ENCODE measurements at regions not wholly inside any gene's neighbourhood (a gene's known extent, or its start where the extent isn't known, plus 50 kb on each side); places are given as distances from the start of the nearest gene placed in this dataset.

DNA sequence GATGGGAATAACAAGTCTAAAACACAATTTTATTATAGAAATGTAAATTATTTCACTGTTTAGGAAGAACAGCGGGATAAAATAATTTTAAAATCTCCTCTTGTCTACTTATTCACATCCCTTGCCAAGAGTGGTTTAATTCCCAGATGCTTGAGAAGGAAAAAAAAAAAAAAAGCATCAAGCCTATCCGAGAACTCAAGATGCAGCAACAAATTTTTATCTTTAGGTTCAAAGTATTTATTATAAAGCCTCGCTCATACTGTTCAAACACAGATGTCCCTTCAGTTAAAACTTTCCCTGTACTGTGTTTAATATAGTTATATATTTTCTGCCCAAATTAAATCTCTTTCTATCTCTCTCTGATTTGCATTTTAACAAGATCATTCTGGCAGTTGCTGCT lies 1615.8 kb downstream of the PLA2G4A start:
- no peak for DNase-seq (ENCODE audit: extremely low read depth, low read depth, low spot score)

DNA sequence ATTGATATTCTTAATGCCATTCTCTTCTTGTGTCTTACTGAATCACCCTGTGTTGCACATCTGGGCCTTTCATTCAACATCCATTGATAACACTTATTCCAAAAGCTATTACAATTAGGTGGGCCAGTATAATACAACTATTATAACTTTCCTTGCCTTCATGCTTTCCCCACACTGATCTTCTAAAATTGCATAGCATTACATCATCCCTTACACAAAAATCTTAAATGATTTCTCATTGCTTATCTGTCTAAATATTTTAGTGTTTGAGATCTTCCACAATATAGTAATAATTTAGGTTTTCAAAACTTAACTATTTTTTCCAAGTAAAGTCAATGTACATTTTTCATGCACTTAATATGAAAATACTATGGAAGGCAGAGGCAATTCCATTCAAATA lies 1634.1 kb downstream of the PLA2G4A start:
- DNase-seq (ENCODE audit: extremely low read depth, low read depth, low spot score) = no peak

DNA sequence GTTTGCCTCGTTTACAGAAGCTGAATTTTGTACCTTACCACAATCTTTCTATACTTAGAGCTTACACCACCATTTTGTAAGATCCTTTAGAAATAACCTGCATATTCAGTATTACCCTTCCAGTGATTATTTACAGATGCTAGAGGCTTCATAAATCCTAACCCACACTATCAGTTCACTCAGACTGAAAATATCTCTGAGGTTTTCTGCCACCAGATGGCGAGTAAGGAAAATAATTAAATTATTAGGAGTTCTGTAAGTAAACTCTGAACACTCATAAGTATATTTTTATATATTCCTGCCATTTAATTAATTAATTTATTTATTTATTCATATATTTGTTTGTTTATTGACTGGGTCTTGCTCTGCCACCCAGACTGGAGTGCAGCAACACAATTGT lies 1635.2 kb downstream of the PLA2G4A start:
- no peak for DNase-seq (ENCODE audit: extremely low read depth, low read depth, low spot score)

DNA sequence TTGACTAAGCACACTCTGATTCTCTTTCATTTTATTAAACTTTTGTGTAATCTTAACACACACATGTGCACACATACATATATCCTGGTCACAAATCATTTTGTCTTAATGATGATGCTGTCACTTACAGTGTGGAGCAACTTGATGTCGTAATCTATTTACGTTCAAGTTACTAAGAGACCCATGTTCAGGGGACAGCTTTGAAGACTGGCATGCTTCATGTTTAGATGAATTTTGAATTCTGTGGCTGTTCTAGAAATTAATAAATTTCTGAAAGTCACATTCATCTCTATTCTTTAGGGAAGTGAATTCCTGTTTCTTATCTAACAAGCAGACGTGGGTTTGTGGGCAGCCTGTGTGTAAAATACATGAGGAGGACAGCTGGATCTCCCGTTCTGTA lies 1637.8 kb downstream of the PLA2G4A start:
- no peak for DNase-seq (ENCODE audit: extremely low read depth, low read depth, low spot score)

DNA sequence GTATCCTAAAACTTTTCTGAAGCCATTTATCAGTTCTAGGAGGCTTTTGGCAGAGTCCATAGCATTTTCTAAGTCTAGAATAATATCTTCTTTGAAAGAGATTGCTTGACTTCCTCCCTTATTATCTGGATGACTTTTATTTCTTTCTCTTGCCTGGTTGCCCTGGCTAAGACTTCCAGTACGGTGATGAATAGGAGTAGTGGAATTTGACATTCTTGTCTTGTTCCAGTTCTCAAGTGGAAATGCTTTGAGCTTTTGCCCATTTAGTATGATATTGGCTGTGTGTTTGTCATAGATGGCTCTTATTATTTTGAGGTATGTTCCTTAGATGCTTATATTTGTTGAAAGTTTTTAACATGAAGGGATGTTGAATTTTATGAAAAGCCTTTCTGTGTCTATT lies 1647.9 kb downstream of the PLA2G4A start:
- no peak for DNase-seq (ENCODE audit: extremely low read depth, low read depth, low spot score)

DNA sequence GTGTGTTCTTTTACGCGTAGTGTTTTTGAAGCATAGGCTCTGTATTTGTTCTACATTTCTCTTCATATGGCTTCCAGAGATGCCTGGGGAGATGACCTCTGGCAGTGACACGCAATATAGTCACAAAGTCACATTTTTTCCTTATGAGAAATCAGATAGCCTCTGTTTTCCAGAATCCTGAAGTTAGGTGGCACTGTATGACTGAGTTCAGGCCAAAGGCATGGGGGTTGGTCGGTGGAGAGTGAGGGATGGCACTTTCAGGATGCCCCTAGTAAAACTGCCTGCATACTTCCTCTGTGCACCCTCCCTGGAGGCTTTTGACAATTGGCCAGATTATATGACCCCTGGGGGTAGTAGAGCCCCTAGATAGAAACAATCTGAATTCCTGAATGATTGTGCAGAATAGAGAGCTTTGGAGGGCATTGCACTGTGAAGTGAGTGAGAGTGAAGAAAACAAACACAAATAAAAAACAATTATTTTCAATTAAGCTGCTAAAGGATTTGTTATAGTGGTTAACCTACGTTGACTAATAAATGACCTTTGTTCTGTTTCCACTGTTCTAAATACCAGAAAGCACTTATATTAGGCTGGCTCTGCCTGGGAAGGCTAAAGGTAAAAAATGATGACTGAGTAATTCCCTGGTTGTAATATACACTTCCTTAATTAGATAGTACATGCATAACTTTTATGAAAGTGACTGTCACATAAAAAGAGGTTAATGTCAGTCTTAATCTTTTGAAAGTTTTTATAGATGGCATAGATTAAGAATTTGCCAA lies 1660.8 kb downstream of the PLA2G4A start:
- peak; percentile 4 for DNase-seq (ENCODE audit: extremely low read depth, low read depth, low spot score)

DNA sequence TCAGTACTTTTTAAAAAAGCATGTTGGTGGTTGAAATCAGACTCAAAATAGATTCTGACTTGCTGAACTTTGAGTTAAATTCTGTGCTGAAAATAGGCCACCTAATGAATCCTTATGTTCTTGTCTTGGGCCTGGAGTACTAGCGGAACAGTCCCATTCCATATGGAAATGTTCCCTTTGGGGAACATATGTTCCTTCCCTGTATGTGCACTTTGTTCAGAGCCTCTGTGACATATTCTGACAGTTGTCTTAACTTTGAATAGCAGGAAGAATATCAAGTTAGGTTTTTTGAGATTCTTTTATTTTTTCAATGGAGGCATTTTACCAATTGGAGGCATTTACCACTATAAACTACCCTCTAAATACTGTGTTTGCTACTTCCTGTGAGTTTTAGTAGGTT lies 1667.8 kb downstream of the PLA2G4A start:
- DNase-seq (ENCODE audit: extremely low read depth, low read depth, low spot score) = no peak

DNA sequence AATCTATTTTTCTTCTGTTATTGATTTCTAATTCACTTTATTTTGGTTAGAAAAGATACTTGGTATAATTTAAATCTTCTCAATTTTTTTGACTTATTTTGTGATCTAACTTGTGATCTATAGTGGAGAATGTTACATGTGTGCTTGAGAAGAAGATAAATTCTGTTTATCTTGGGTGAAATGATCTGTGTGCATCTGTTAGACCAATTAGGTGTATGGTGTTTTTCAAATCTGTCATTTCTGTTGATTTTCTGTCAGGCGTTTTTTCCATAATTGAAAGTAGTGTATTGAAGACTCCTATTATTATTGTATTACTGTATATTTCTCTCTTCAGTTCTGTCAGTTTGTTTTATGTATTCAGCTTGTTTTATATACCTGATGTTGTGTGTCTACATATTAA lies 1668.3 kb downstream of the PLA2G4A start:
- no peak for DNase-seq (ENCODE audit: extremely low read depth, low read depth, low spot score)

DNA sequence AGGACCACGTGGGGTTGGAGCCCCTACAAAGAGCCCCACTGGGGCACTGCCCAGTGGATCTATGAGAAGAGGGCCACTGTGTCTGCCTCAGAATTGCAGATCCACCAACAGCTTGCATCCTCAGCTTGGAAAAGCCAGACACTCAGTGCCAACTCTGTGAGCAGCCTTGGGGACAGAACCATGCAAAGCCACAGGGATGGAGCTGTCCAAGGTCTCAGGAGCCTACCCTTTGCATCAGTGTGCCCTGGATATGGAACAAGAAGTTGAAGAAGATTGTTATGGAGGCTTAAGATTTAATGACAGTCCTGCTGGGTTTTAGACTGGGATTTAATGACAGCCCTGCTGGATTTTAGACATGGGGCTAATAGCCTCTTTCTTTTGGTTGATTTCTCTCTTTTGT lies 1670.9 kb downstream of the PLA2G4A start:
- DNase-seq (ENCODE audit: extremely low read depth, low read depth, low spot score) = no peak

DNA sequence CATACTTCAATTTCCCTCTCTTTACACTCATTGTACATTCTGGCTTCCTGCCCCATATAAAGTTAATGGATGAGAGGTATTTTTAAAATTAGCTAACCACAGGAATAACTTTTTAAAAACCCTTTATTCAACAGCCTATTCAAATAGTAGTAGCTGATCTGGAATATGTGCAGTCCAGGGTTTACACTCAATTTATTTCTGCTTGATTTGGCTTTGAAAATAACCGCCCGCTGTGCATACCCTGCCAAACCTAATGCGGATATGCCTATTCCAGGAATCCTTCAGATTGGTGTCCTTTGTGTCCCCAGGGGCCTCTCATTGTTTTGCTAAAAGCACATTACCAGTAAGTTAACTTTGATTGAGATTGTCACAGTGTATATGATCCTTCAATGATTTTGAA lies 1686.2 kb downstream of the PLA2G4A start:
- DNase-seq (ENCODE audit: extremely low read depth, low read depth, low spot score) = no peak

DNA sequence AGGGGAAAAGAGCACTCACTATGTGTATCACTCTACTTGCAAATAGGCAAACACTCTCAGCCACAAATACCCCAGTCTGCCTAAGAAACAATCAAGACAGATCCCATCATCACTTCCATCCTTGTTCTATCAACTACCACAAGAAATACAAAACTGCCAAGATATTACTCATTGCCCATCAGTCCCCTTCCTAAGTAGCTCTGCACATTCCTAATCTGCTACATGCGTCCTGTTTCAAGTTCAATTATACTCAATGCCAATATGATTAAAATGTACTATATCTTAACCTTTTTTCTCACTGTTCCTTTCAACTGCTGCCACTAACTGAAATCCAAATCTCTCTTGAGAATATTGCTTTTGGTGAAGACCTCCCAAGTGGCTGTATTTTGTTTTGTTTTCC lies 1688.4 kb downstream of the PLA2G4A start:
- DNase-seq (ENCODE audit: extremely low read depth, low read depth, low spot score) = no peak

DNA sequence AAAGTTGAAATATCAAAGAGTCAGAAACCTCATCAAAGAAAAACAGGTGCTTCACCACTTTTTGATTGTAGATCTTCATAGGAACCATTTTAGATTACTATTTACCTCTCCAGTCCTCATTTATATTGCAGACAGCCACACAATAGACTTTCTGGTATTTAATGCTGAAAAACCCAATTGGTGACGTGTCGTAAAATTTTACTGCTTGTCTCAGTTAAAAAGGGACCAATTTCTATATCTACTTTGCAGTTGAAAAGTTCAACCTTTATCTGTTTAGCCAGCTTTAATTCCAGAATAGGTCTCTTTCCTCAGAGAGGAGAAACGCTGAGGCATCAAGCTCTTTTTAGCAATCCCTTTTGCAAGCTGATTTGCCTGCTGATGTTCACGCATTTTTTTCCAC lies 1722.4 kb downstream of the PLA2G4A start:
- no peak for DNase-seq (ENCODE audit: extremely low read depth, low read depth, low spot score)

DNA sequence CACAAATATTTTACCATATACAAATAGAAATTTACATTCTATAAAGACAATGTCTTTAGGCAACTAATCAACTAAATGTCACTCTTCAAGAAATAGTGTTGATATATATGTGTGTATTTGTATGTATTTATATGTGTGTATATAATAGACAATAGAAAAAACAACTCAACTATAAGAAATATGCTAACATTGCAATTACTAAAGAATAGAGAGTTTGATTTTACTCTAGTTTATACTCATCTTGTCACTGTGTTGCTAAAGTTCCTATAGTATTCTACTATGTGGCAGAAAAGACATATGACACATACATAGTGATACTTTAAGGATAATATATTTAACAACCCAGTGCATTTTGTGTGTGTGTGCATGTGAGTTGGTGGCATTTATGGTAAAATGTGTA lies 1728.3 kb downstream of the PLA2G4A start:
- no peak for DNase-seq (ENCODE audit: extremely low read depth, low read depth, low spot score)

DNA sequence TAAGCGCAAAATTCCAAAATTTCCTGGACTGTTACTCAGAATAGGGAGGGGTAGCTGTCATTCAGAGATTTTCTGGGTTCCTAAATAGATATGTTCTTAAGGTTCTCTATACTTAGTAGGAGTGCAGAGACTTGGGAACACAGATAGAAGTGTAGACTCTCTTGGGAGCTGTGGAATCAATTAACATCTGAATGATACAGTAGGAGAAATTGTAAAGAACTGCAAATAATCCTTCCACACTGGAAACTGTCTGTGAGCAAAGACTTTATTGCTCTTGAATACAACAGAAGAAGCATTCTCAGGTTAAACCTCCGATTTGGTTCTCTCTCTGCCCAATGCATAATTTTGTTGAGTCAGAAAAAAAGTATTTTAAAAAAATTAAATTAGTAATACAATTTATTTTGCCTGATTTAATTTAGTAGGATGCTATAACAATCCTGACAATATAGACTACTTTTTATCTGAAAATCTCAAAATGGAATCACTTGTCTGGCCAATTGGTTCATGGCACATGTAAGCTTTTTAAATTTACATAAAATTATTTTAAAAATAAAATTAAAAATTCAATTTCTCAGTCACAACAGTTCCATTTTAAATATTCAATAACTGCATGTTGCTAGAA lies 1754.3 kb downstream of the PLA2G4A start:
- no peak for DNase-seq (ENCODE audit: extremely low read depth, low read depth, low spot score)

DNA sequence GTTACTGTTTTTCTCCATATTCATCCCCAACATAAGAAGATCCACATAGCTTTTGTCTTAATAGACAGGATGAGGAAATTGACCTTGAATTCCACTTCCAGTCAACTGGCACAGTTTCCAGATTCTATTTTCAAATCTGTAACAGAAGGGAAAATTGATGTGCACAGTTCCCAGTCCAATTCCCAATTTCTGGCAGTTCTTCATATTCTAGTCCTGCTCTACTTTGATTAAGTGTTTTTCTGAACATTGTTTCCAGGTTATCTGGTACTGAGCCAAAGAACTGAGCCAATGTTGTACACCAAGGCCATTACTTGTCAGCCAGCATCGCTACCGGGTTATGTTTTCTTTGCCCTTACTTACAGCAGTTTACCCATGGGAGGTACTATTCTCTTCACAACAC lies 1755.4 kb downstream of the PLA2G4A start:
- no peak for DNase-seq (ENCODE audit: extremely low read depth, low read depth, low spot score)

DNA sequence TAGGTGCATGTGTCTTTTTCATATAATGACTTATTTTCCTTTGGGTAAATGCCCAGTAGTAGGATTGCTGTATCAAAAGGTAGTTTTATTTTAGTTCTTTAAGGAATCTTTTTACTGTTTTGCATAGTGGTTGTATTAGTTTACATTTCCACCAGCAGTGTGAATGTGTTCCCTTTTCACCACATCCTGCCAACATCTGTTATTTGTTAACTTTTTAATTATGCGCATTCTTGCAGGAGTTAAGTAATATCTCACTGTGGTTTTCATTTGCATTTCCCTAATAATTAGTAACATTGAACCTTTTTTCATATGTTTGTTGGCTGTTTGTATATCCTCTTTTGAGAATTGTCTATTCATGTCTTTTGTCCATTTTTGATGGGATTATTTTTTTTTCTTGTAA lies 1761.9 kb downstream of the PLA2G4A start:
- no peak for DNase-seq (ENCODE audit: extremely low read depth, low read depth, low spot score)

DNA sequence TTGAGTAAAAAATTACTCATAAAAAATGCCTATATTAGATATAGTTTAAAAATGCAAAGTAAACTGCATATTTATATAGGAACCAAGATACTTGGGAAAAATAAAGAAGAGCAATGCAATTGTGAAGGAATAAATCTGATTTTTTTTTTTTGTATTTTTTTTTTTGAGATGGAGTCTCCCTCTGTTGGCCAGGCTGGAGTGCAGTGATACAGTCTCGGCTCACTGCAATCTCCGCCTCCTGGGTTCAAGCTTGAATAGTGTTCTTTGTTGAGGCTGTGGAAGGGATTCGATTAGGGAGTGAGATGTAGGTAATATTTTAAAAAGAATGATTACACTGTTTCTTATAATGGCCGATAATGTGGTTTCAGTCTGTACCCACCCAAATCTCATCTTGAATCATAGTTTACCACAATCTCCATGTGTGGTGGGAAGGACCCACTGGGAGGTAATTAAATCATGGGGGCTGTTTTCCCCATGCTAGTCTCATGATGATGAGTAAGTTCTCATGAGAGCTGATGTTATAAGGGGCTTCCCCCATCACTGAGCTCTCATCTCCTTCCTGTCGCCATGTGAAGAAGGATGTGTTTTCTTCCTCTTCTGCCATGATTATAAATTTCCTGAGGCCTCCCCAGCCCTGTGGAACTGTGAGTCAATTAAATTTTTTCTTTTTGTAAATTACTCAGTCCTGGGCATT lies 1765.9 kb downstream of the PLA2G4A start:
- DNase-seq (ENCODE audit: extremely low read depth, low read depth, low spot score) = no peak

DNA sequence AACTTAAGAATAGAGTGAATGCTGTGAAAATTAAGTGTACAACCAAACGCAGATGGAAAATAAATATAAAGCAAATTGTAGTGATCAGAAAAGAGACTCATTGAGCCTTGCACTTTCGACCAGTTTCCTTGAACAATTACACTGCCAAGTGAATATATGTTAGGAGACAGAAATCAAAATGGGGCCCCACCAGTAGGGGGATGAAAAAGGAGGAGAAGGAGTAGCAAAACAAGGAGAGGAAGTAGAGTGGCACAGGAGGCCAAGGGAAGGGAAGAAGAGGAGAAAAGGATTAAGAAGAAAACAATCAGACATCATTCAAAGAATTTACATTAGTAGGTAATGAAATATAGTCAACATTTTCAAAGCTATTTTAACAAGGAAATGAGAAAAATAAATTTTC lies 1770.6 kb downstream of the PLA2G4A start:
- DNase-seq (ENCODE audit: extremely low read depth, low read depth, low spot score) = no peak

DNA sequence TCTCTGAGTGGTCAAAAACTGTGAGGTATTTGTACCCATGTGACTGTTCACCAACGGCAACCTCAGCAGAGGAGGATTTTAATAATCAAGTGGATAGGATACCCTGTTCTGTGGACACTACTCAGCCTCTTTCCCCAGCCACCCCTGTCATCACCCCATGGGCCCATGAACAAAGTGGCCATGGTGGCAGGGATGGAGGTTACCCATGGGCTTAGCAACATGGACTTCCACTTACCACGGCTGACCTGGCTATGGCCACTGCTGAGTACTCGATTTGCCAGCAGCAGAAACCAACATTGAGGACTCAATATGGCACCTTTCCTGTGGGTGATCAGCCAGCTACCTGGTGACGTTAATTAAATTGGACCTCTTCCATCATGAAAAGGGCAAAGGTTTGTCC lies 1782.7 kb downstream of the PLA2G4A start:
- no peak for DNase-seq (ENCODE audit: extremely low read depth, low read depth, low spot score)

DNA sequence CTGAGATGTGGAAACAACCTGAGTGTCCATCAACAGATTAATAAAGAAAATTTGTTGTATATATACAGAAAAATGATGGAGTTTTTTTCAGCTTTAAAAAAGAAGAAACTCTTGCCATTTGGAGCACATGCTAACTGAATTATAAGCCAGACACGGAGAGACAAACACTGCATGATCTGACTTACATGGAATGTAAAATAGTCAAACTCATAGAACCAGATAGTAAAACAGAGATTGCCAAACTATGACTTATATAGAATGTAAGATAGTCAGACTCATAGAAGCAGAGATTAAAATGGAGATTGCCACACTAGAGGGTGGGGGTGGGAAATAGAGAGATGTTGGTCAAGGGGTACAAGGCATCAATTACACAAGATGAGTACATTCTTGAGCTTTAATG lies 1786.6 kb downstream of the PLA2G4A start:
- no peak for DNase-seq (ENCODE audit: extremely low read depth, low read depth, low spot score)

DNA sequence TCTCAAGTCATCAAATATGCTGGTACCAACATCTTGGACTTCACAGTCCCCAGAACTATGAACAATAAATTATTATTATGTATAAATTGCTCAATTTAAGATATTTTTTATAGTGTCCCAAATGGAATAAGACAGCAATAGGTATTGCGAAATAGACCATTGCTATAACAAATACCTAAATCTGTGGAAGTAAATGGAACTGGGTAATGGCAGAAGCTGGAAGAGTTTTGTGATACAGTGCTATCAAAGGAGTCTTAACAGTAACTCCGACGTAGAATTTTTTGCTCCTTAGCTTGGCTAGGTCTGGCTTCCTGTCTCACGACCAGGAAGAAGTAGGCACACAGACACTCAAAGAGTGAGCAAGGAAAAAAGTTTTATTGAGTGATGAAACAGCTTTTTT lies 1791.5 kb downstream of the PLA2G4A start:
- no peak for DNase-seq (ENCODE audit: extremely low read depth, low read depth, low spot score)

DNA sequence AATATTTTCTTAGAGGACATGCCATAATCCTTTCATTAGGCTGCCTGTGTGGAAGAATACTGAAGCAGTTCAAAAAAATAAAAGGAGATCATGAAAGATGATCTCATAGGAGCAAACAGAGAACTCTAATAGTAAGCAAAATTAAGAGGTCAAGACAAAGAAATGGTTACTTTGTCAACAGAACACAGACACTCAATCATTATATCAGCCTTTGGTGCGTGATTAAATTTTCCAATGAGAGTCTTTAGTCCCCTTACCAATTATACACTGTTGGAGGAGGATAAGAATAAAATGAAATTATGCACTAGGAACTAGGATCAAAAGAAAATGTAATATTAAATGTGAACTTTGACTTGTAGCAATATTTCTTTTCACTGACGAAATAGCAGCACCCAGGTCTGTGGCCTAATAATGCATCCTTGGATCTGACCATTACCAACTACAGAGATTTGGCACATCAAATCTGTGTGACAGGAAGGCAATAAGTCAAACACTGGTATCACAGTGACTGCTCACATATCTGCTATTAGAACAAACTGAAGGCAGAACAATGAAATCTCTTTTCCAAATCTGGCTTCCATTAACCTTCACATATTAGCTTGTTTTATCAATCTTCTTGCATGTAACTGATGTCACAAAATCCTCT lies 1812.9 kb downstream of the PLA2G4A start:
- no peak for DNase-seq (ENCODE audit: extremely low read depth, low read depth, low spot score)
